Activated CD8-positive, alpha-beta memory T cell treated with anti-CD3 and anti-CD28 coated beads for 24 hours (primary cell): ENCODE measurements at regions not wholly inside any gene's neighbourhood (a gene's known extent, or its start where the extent isn't known, plus 50 kb on each side); places are given as distances from the start of the nearest gene placed in this dataset.

ENCODE experiments used
- DNase-seq: peaks from one replicate; pipeline ENCODE4 v3.0.0-alpha.2; 2020

DNA sequence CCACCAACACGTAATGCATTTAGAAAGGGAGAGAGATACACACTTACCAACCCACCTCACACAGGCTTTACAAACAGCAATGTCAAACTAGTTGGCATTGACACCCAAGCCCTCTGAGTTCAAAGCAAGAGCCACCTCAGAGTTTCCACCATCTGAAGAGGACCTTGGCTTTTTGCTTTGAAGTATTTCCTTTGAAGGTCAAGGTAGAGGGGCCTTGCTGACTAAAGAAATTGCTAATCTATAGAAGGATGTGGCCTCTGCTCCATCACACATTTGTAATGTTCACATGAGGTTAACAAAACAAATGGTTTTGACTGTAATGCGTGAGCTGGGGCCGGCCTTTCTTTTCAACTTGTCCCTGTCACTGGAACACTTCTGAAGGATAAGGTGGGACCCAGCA, 117.7 kb downstream of the POLR2M start:
- no peak for DNase-seq

- DNase-seq = no peak
Measured at GRCh38 chr15:57827021-57827420, 120.5 kb downstream of the POLR2M start.

GRCh38 chr15:57827971-57828370, 121.5 kb downstream of the POLR2M start:
- DNase-seq = no peak

DNA sequence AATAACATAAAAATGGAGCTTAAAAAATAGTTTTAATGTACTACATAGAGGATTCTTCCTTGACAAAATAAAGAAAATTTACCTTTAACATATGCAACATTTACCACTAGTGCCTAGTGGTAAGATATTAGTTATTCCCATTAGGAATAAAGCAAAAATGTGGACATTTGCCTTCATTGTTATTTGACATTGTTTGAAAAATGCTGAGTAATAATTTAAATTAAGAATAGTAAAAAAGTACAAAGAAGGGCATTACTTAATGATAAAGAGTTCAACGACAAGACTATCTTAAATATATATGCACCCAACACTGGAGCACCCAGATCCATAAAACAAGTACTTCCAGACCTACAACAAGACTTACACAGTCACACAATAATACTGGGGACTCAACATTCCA, 125.7 kb downstream of the POLR2M start:
- DNase-seq = no peak

- DNase-seq = no peak
Measured at GRCh38 chr15:57835119-57835518, 128.6 kb downstream of the POLR2M start.

DNA sequence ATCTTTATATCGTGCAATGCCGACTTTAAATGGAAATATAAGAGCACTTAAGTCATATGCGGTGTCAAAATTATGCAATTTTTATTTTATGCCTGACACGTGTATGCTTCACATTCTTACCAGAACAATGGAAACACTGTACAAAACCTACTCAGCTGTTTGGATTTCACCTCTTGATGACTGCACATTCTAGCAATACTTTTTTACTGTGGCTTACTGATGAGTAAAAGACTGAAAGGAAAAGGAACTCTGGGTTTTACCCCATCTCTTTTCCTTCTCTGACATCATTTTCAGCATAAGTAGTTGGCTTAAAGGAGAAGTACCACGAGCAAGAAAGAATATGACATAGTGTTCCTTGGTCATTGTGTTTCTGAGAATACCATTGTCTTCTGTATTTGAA, 142.8 kb downstream of the POLR2M start:
- no peak for DNase-seq

- no peak for DNase-seq
Measured at GRCh38 chr15:57854531-57854930, 148.0 kb downstream of the POLR2M start.

GRCh38 chr15:57857871-57858270, 151.4 kb downstream of the POLR2M start:
- no peak for DNase-seq

DNA sequence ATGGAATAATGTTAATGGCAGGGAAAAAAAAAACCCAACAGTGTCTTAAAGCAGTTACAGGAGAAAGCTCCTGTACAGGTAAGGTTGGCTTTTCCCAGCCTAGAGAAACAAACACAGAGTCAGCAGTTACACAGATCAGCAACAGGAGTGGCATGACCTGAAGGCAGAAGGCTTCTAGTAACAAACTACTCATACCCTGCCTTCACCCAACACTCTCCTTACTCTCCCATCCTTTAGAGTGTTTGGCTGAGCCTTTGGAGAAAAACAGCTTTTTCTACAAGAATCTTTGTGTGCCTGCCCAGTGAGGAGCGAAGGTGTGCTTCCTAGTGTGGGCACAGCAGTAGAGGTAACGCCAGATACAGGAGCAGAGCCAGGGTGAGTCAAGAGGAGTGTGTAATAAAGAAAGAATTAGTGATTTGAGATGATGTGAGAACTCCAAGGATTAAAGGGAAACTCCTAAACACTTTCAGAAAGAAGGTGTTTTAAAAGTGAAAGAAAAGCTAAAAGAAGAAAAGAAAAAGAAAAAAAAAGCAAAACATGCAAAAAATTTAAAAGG, 152.7 kb downstream of the POLR2M start:
- no peak for DNase-seq

GRCh38 chr15:57861034-57861638, 154.6 kb downstream of the POLR2M start:
- no peak for DNase-seq

DNA sequence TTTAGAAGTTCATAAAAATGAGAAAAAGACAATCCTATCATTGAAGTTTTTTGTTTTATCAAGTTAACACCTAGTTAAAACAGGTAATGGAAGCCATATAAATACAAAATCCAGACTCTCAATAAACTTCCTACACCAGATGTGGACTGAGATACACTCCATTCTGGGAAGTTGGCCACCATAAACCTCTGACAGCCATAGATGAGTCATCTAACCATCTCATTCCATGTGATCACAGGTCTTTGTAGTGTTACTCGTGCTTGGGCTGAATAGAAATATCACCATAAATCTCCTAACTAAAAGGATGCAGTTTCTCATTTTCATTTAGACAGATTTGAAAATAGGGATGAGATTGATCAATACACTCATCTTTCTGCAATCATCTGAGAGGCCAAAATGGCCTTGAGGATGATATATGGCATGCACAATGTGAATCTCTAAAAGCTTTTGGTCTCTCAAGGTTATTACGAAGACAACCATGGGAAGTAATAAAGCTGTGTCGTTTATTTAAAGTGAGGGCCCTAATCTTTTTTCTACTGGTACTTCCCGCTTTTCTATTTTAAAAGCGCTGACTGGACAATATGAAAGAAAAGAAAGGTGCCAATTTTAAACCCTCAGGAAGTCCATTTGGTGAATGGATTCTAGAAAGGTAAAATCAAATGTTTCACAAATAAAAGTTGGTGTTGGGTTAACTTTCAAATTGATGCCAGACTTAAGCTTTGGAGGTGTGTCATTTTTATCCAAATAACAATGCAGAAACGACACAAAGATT, 155.5 kb downstream of the POLR2M start:
- DNase-seq = no peak

- no peak for DNase-seq
Measured at GRCh38 chr15:57862761-57863160, 156.2 kb downstream of the POLR2M start.

- DNase-seq = no peak
Measured at GRCh38 chr15:57865294-57865693, 158.8 kb downstream of the POLR2M start.

DNA sequence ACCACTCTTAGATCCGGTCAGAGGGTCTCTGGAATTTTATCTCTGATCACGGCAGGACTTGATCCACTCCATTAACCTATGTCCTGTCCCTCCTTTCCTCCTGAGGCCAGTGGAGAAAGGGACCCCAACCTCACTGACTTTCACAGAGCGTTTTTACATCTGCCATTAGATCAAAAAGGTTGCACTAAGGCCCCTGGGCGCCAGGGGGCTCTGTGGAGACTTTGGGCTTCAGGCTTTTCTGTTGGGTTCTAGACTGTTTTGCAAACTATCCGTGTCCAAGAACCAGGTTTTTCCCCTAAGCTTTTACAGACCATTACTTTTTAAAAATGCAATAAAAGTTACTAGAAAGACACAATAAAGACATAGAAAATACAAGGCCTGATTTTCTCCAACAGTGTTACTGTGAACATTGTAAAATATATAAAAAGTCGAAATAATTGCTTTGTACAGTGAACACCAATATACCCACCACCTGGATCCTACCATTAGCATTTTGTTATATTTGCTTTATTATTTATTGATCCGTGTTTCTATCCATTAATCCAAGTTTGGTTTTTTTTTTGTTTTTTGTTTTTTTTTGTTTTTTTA, 159.7 kb downstream of the POLR2M start:
- peak; percentile 75 for DNase-seq

DNA sequence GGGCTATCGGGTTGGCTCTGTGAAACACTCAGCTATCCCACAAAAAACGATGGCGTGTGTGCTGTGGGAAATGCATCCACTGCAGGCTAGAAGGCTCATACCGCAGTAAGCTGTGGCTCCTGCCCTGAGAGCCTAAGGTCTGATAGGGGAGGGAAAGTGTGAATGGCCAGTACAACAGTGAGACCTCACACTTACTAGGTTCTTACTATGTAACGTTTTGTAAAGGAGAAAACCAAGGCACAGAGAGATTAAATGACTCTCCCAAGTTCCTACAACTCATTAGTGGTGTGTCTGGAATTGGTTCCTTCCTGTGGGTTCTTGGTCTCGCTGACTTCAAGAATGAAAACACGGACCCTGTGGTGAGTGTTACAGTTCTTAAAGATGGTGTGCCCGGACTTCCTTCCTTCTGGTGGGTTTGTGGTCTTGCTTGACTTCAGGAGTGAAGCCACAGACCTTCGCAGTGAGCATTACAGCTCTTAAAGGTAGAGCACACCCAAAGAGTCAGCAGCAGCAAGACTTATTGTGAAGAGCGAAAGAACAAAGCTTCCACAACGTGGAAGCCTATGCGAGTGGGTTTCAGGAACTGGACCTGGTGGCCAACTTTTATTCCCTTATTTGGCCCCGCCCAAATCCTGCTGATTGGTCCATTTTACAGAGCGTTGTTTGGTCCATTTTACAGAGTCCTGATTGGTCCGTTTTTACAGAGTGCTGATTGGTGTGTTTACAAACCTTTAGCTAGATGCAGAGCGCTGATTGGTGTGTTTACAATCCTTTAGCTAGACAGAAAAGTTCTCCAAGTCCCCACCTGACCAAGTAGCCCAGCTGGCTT, 161.7 kb downstream of the POLR2M start:
- DNase-seq = no peak

DNA sequence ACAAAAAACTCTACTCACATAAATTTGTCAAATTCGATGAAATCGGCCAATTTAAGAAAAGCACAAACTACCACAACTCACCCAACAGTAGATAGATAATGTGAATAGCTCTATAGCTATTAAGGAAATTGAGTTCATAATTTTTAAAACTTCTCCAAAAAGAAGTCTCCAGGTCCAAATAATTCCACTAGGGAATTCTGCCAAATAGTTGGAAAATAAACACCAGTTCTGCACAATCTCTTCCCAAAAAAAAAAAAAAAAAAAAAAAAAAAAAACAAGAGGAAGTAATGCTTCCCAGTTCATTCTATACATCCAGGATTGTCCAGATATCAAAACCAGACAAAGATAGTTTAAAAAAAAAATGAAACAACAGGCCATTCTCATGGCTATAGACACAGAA, 164.2 kb downstream of the POLR2M start:
- DNase-seq = no peak

- DNase-seq = no peak
Measured at GRCh38 chr15:57872281-57873030, 165.9 kb downstream of the POLR2M start.

DNA sequence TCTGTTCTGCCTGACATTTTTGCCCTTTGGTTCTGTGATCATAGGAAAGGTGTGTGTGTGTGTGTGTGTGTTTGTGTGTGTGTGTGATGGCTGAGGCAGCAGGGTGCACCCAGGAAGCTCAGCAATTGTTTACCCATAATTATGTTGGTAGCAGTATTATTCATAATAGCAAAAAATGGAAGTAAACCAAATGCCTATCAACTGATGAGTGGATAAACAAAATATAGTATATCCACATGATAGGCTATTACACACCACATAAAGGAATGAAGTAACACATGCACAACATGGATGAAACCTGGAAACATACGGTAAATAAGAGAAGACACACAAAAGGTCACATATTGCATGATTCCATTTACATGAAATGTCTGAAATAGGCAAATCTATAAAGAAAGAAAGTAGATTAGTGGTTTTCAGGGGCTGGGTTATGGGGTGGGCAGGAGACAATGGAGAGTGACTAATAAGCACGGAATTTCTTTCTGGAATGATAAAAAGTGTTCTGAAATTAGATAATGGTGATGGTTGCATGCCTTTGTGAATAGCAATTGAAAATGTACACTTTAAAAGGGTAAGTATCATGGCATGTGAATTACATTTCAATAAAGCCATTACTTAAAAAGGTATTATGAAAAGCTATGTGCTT, 167.2 kb downstream of the POLR2M start:
- no peak for DNase-seq

- no peak for DNase-seq
Measured at GRCh38 chr15:57875347-57875746, 168.8 kb downstream of the POLR2M start.

DNA sequence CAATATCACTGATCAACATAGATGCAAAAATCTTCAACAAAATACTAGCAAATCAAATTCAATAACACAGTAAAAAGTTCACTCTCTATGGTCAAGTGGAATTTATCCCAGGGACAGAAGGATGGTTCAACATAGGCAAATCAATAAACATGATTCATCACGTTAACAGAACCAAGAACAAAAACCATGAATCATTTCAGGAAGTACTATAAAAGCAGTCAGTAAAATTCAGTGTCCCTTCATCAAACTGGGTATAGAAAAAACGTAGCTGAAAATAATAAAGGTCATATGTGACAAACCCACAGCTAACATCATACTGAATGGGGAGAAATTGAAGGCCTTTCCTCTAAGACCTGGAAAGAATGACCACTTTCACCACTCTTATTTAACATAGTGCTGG, 172.1 kb downstream of the POLR2M start:
- no peak for DNase-seq

DNA sequence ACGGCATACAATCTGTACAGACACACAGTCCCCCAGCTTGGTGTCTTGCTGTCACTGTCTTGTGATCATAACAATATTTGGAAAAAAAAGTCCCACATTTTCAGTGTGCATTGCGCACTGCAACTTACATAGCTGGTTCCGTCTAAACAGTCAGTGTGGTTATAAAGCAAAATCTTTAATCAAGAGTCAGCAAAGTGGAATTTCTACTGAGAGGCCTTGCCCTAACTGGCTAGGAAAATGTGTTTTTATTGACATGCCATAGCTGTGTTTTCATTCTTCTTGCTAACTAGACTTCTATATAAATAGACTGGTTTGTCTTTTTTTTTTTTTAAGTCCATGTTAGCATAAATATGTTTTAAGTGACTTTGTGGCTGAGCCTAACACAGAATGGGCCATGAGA, 174.8 kb downstream of the POLR2M start:
- no peak for DNase-seq

DNA sequence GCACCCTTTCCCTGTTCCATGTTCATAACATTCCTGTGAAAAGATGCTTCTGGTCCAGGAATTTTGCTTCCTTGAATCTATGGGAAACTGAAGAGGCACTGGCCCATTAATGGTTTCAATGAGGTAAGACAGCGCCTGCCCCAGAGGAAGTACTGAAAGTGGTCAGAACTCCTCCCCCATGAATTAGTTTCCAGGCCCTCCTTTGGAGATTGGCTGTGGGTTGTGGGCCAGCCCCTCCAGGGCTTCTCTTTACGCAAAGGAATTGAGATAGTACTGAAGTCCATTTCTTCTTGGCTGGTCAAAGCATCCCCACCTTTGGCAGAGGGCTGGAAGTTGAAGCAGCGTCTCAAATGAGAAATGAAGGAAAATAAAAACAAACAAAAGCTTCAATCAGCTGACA, 175.5 kb downstream of the POLR2M start:
- no peak for DNase-seq
